ENCODE measurements at regions not wholly inside any gene's neighbourhood (a gene's known extent, or its start where the extent isn't known, plus 50 kb on each side); places are given as distances from the start of the nearest gene placed in this dataset.

DNA sequence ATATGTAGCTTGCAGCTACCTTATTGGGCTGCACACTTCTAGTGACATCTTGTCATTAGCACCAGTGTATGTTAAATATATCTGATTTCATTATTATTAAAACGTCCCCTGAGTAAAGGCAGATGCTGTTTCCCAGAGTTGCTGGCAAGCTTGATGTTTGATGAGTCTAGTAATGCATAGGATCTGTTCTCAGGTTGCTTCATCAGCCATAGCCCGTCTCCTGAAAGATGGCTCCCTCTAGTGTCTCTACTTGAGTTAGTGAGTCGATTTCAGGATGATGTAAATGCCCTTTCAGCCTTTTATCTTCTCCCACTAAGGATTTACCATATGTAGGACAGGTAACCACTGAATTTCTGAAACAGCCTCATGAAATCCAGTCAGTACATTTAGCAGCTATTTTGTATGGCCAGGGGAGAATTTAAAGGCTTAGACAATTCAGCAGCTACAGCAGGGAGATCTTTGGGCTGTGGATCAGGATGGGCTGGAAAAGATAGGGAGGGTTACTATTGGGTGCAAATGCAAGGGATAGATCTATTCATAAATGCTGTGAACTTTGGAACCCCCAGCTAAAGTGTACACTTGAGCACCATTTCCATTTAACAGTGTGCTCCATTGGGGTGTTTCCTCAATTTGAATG, 376.3 kb downstream of the CNTNAP4 start:
- H3K4me3 ChIP-seq (ENCODE audit: low read depth, low read length) = no peak overlapping the region
- TF ChIP-seq, protein P1, sequence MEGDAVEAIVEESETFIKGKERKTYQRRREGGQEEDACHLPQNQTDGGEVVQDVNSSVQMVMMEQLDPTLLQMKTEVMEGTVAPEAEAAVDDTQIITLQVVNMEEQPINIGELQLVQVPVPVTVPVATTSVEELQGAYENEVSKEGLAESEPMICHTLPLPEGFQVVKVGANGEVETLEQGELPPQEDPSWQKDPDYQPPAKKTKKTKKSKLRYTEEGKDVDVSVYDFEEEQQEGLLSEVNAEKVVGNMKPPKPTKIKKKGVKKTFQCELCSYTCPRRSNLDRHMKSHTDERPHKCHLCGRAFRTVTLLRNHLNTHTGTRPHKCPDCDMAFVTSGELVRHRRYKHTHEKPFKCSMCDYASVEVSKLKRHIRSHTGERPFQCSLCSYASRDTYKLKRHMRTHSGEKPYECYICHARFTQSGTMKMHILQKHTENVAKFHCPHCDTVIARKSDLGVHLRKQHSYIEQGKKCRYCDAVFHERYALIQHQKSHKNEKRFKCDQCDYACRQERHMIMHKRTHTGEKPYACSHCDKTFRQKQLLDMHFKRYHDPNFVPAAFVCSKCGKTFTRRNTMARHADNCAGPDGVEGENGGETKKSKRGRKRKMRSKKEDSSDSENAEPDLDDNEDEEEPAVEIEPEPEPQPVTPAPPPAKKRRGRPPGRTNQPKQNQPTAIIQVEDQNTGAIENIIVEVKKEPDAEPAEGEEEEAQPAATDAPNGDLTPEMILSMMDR (conservative IDR thresholded peaks at IDR 0.05; ENCODE audit: low read depth, low read length) = peak; percentile 83
- DNase-seq (ENCODE audit: low read depth) = peak; percentile 7

DNA sequence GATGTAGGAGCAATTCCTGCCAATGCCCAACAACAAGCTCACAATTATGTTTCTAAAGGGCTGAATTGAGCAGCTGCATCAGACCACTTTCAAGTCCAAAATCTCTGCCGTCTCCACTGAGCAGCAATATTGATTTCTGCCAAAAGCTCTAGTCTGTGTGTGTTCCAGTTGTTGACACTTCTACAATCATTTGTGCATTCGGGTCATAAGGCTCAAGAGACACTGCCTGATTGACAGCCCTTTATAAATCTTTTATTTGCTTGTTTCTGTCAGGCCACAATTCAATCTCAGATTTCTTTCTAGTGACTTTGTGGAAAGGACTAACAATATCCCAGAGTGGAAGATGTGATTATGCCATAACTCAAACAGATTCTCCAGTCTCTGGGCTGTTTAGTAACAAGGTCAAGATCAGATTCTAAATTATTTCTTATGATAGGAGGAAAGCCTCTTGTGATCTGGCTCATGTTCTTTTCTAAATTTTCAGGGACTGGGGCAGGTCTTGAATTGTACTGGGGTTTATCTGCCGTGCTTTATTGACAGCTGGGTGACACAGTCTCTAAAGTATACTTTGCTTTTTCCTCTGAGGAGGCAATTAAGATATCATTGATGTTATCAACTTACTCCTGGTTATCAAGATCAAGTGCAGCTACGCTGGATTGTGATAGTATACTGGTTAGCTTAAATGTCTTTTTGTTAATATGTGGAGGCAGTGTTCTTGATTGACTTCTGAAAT, 377.1 kb downstream of the CNTNAP4 start:
- TF ChIP-seq, protein P1 (conservative IDR thresholded peaks at IDR 0.05; ENCODE audit: low read depth, low read length) = no peak
- no peak for DNase-seq (ENCODE audit: low read depth)
- no peak overlapping the region for H3K4me3 ChIP-seq (ENCODE audit: low read depth, low read length)

DNA sequence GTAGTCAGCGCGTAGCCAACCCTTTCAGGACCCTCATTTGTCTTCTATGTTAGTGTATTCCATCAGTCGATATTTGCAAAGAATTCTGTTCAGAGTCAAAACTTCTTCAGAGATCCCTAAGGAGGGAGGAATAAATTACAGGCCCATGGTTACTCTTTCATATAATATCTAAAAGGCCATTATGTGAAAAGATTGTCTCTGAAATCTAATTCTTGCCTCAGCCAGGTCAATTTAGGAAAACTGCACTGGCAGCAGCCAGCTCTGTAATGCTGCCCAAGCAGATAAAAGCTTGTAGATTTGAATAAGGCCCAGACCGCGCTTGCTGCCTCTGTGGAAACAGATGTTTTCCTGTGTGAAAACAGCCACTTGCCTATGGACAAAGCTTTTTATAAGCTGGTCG, 379.8 kb downstream of the CNTNAP4 start:
- no peak for DNase-seq (ENCODE audit: low read depth)
- TF ChIP-seq, protein P1 (conservative IDR thresholded peaks at IDR 0.05; ENCODE audit: low read depth, low read length) = no peak
- H3K4me3 ChIP-seq (ENCODE audit: low read depth, low read length) = no peak overlapping the region

DNA sequence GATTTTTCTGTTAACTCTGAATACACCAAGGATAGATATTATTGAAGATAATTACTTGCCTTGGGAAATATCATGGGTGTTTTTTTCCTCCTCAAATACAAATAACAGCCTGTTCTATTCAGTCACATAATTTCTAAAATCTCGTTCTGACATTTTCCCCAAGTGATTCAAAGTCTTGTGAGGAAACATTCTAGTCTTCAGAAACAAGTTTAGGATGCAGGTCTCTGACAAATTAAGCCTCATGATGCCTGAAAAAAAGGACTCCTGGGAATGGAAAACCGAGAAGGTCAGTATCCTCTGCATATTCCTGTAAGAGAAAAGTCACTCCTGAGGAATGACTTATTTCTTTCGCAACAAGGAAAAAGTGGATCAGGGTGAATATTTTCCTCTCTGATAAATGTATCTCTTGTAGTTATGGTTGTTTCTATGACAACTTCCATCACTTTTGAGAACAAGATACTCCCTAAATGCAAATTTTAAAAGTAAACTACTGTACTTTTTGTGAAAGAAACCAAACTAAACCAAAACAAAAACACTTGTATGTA, 384.6 kb downstream of the CNTNAP4 start:
- H3K4me3 ChIP-seq (ENCODE audit: low read depth, low read length) = no peak overlapping the region
- TF ChIP-seq, protein P1 (conservative IDR thresholded peaks at IDR 0.05; ENCODE audit: low read depth, low read length) = no peak
- DNase-seq (ENCODE audit: low read depth) = no peak

DNA sequence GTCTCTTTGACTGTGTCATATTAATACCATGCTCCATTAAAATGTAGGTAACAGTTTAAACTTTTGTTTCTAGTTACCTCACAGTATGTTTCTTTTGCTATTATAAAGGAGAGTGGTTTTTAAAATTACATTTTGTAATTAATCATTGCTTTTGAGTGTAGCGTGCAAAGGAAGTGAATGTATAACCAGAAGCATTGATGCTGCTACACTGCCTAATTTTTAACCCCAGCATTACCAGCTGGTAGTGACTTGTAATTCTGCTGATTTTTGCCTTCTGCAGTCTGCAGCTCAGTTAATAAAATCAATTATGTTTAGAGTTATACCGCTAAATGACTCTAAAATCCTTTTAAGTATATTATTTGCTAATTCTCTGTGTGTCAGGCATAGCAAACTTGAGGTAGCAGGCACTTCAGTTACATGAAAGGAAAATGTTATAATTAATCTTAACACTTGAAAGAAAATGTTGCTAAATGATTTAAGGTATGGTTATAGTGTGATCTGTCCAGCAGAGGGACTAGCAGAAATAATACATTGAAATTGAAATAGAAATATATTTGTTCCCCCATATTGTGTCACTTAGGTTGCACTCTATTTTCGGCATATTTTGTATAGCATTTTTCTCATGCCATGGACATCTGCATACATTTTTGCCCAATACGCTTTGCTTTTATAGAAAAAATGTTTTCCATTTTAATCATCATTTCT, 388.5 kb downstream of the CNTNAP4 start:
- TF ChIP-seq, protein P1 (conservative IDR thresholded peaks at IDR 0.05; ENCODE audit: low read depth, low read length) = peak; percentile 34
- no peak for DNase-seq (ENCODE audit: low read depth)
- H3K4me3 ChIP-seq (ENCODE audit: low read depth, low read length) = no peak overlapping the region

DNA sequence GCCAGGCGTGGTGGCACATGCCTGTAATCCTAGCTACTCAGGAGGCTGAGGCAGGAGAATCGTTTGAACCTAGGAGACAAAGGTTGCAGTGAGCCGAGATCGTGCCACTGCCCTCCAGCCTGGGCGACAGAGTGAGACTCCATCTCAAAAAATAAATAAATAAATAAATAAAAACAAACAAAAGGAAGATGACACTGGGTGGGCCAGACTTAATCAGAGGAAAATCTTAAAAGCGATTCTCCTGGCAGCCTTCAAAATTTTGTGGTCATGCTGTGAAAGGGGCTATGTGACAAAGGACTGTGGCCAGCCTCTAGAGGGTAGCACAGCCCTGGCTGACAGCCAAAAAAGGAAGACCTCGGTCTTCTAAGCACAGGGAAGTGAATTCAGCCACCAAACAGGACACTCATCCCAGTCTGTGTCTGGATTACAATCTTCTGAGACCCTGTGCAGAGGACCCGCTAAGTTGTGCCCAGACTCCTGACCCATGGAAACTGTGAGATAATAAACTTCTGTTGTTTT, 391.1 kb downstream of the CNTNAP4 start:
- no peak overlapping the region for H3K4me3 ChIP-seq (ENCODE audit: low read depth, low read length)
- DNase-seq (ENCODE audit: low read depth) = no peak
- TF ChIP-seq, protein P1 (conservative IDR thresholded peaks at IDR 0.05; ENCODE audit: low read depth, low read length) = no peak
